Fibroblast of lung (primary cell): ENCODE measurements at regions not wholly inside any gene's neighbourhood (a gene's known extent, or its start where the extent isn't known, plus 50 kb on each side); places are given as distances from the start of the nearest gene placed in this dataset.

Source experiments
- CTCF ChIP-seq, 2 donors: IDR thresholded peaks in 1 of 2; conservative IDR thresholded peaks in 1 of 2; 1 replicate in 1 of 2; 2 replicates in 1 of 2; pipeline ENCODE4 v1.5.1; 2011 to 2012; ENCODE audit warnings: low read length in 2 of 2, control low read depth in 1 of 2, inconsistent platforms in 1 of 2, low read depth in 1 of 2, mild to moderate bottlenecking in 1 of 2
- EZH2 ChIP-seq: IDR thresholded peaks from 2 replicates; pipeline ENCODE4 v1.5.1; 2012; ENCODE audit warnings: low read length, control low read depth, mild to moderate bottlenecking; ENCODE audit errors: missing control alignments

- TF ChIP-seq CTCF (conservative IDR thresholded peaks at IDR 0.05 in 1 of 2, IDR thresholded peaks at IDR 0.05 in 1 of 2; ENCODE audit: low read depth in 1 of 2, low read length in 2 of 2) (no peak), EZH2 (no peak)
Measured at GRCh38 chr14:22509036-22509709, 79.9 kb downstream of the DAD1 start.
